Activated CD4-positive, alpha-beta T cell treated with anti-CD3 and anti-CD28 coated beads for 4 hours (primary cell): ENCODE measurements at regions not wholly inside any gene's neighbourhood (a gene's known extent, or its start where the extent isn't known, plus 50 kb on each side); places are given as distances from the start of the nearest gene placed in this dataset.
"Not testable (repeated sequence)": the region's sequence is repeated elsewhere in the genome, so short reads cannot be mapped to it uniquely, and the experiment has no call there.

ENCODE experiments used
- DNase-seq, 2 donors: peaks; one replicate each; pipeline ENCODE4 v3.0.0-alpha.2; 2020

- no peak for DNase-seq
Measured at GRCh38 chr4:66094070-66094469, 423.8 kb upstream of the EPHA5 start.

DNA sequence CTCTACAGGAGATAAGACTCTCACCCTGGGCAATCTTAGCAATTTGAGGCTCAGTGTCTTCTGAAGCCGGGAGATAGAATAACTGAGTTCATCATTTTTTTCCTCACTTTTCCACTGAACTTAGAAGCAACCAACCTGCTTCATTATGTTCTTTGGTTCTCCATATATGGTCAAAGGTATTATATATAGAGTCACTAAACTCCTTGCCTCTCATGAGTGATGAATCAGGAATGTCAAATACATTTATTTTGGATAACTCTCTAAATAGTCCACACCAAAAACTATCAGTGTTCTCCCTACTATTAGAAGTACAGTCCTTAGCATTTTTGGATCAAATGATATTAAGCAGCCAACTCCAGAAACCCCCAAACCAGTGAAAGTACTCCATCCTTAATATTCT, 421.5 kb upstream of the EPHA5 start:
- no peak for DNase-seq

DNA sequence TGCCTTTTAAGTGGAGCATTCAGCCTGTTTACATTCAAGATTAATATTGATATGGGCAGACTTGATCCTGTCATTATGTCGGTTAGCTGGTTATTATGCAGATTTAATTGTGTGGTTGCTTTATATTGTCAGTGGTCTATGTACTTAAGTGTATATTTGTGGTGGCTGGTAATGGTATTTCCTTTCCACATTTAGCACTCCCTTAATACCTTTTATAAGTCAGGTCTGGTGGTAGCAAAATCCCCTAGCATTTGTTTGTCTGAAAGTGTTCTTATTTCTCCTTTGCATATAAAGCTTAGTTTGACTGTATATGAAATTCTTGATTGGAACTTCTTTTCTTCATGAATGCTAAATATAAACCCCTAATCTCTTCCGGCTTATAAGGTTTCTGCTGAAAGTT, 403.7 kb upstream of the EPHA5 start:
- no peak for DNase-seq

DNA sequence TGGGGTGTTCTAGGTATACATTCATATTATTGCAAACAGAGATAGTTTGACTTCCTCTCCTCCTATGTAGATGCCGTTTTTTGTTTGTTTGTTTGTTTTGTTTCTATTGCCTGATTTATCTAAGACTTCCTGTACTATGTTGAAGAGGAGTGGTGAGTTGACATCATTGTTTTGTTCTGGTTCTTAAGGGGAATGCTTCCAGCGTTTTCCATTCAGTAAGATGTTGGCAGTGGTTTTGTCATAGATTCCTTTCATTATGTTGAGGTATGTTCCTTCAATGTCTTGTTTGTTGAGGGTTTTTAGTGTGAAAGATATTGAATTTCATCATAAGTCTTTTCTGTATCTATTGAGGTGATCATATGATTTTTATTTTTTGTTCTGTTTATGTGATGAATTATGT, 401.6 kb upstream of the EPHA5 start:
- DNase-seq = no peak

DNA sequence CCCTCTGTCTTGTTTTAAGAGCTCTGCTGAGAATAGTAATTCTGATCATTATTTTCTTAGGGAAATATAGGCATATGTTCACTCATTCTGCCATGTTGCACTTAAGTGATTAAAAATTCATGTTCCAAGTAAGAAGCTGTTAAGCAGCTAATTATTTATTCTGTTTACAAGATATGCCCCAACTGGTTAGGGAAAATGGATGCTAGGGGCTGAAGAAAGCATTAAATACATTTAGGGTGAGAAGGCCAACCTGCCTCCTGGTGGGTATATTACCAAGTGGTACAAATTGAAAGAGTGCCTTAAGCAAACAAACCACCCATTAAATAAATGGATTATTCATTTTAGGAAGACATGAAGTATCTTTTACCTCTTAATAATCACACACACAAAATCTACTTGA, 392.6 kb upstream of the EPHA5 start:
- DNase-seq = no peak

- no peak for DNase-seq
Measured at GRCh38 chr4:66062044-66062443, 391.8 kb upstream of the EPHA5 start.

GRCh38 chr4:66059556-66059955, 389.3 kb upstream of the EPHA5 start:
- DNase-seq = no peak

GRCh38 chr4:66059136-66059535, 388.8 kb upstream of the EPHA5 start:
- DNase-seq = no peak

GRCh38 chr4:66055999-66056398, 385.7 kb upstream of the EPHA5 start:
- DNase-seq = no peak

DNA sequence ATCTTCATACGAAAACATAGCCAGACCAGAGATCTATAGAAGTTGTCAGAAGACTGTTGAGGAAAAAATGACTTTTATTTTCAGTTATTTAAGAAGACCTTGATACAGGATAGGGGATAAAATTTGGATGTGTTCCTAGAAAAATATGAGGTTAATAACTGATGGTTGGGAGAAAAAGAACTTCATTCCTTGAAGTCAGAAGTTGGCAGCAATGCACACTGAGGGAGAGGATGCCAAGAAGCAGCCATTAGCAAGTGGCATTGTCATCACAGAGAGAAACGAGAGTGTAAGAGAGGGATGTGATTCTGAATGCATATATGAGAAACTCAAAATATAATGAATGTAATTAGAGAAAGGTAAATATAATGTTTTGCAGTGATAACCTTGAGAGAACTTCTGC, 382.1 kb upstream of the EPHA5 start:
- no peak for DNase-seq

DNA sequence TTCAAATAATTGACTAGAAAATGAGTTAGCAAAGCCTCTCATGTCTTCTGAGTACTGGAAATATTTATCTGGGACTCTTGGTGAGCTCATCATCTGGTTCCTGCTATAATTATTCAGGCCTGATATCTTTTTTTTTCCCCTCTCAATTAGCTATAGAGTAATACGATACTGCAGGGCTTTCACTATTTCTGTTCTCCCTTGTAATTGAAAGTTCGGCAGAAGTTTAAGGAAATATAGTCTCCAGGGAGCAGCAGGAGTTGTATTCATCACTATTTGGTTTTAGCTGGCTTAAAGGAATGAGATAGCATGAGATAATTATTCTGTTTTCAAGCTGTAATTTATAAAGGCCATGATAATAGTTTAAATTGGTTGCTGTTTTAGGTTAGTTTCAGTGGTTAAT, 378.6 kb upstream of the EPHA5 start:
- no peak for DNase-seq

DNA sequence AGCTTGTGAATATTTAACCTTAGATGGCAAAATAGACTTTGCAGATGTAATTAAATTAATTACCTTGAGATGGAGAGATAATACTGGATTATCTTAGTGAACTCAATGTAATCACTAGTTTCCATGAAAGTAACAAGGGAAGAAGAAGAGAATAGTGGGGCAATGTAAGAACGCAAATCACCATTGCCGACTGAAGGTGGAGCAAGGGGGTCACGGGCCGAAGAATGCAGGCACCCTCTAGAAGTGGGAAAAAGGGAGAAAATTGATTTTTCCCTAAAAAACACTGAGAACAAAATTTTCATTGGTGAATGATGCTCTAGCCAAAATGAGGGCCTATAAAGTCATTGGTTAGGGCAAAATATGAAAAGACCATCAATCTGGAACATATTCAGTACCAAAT, 375.6 kb upstream of the EPHA5 start:
- DNase-seq = no peak

DNA sequence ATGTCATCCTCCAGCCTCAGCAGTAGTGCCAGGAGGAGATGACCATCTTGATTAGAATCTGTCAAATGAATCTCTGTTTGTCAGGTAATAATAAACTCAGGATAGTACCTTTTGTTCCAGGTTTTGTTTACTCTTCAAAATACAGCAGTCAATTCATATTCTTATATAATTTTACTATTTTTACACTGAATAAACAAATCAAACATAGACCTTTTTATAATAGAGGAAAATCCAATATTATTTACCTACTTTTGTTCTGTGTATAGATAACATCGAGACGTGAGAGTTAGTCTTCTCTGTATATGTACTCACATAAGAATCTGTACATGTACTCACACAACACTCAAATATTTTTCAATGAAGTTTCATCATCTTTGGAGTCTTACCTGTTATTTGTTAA, 365.4 kb upstream of the EPHA5 start:
- DNase-seq = no peak

GRCh38 chr4:66034671-66035070, 364.4 kb upstream of the EPHA5 start:
- DNase-seq = no peak

DNA sequence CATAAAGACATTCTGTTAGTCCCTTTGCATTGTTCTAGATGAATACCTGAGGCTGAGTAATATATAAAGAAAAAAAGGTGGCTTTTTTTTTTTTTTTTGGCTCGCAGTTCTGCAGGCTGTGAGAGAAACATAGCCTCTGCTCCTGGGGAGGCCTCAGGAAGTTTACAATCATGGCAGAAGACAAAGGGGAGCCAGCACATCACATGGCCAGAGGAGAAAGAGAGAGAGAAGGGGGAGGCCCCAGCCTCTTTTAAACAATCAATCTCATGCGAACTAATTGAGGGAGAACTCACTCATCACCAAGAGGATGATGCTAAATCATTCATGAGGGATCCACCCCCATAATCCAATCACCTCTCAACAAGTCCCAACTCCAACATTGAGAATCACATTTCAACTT, 364.0 kb upstream of the EPHA5 start:
- no peak for DNase-seq

- no peak for DNase-seq
Measured at GRCh38 chr4:66032571-66032970, 362.3 kb upstream of the EPHA5 start.

DNA sequence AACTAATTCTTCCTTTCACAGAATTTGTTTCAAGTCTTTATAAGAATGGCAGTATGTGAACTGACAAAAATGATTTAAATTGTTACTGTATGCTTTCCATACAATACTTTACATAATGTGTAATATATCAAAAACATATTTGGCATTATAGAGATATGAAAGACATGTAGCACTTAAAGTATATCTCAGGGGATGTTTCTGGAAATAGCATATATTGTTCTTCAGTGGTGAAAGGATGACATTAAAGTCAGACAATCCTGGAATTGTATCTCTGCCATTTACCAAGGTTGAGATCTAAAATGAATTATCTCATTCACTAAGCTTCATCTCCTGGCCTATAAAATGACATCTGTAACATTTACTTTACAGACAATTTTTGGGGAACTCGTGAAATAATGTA, 358.4 kb upstream of the EPHA5 start:
- DNase-seq = no peak

DNA sequence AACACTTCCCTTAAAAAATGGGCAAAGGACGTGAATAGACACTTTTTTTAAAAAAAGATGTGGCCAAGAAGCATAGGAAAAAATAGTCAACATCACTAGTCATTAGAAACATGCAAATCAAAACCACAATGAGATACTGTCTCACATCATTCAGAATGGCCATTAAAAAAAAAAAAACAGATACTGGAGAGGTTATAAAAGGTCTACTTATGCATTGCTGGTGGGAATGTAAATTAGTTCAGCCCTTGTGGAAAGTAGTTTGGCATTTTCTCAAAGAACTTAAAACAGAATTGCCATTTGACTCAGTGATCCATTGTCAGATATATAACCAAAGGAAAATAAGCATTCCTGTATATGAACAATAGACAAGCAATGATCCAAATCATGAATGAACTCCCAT, 352.8 kb upstream of the EPHA5 start:
- DNase-seq = no peak

DNA sequence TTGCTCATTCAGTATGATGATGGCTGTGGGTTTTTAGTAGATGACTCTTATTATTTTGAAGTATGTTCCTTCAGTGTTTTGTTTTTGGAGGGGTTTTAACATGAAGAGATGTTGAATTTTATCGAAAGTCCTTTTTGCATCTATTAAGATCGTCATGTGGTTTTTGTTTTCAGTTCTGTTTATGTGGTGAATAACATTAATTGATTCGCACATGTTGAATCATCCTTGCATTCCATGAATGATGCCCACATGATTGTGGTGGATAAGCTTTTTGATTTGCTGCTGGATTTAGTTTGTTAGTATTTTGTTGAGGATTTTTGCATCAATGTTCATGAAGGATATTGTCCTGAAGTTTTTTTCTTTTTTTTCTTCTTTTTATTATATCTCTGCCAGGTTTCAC, 347.4 kb upstream of the EPHA5 start:
- no peak for DNase-seq

GRCh38 chr4:66016240-66016639, 346.0 kb upstream of the EPHA5 start:
- DNase-seq = no peak

- DNase-seq = no peak
Measured at GRCh38 chr4:66014146-66014765, 344.0 kb upstream of the EPHA5 start.

DNA sequence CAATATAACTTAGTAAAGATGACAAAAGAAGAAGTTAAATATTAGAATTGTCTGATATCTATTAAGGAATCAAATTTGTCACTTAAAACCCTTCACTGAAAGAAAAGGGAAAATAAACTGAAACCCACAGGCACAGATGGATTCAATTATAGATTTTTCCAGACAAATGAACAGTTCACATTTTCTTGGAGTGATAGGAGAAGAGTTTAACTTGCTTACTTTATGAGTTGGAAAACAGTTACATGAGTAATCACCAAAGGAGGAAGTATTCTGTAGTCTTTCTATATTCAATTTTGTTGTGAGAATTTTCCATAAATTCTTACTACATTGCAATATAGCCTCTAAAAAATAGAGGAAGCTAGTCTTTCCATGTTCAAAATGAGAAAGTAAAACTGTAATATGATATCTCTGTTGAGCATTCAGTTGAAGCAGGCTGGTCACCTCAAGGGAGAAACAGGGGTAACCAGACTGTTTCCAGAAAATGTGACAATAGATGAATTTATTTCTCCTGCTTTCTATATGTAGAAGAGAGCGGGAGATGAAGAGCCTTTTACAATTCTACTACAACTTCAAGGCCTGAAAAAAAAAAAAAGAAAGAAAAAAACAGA, 330.3 kb upstream of the EPHA5 start:
- DNase-seq = no peak

DNA sequence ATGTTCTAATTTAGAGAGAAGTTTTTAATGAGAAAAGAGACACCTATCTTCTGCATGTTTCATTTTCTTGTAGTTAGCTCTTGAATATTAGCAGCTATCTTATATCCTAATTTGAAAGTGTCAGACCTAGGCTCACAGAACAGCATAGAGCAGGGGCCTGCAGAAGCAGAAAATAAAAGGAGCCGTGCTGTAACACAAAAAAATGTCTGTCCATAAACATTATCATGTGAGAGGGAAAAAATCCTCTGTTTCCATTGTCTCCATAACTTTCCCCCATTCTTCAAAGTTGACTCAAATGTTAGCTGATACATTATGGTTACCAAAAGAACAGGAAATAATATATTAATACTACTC, 329.2 kb upstream of the EPHA5 start:
- DNase-seq = no peak

- DNase-seq = not testable (repeated sequence)
Measured at GRCh38 chr4:65998807-65999517, 328.7 kb upstream of the EPHA5 start.

DNA sequence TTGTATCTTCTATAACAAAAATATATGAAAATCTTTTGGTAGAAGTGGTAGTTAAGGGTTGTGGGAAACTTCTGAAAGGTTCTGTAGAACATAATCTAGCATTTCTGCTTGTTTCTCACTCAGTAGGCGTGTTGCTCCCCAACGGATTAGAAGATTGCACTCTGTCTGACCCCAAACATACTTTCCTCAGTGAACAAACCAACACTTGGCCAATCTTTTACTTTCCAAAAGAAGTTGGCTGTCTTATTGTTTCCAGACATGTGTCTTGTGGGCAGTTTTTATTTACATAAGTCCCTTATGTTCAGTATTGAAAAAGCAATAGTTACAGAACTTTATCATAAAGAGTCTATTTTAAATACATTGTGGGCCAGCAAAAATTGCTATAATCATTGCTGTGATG, 312.8 kb upstream of the EPHA5 start:
- no peak for DNase-seq
